ENCODE measurements at regions not wholly inside any gene's neighbourhood (a gene's known extent, or its start where the extent isn't known, plus 50 kb on each side); places are given as distances from the start of the nearest gene placed in this dataset.

- Histone ChIP-seq H3K9me3 (ENCODE audit: low read depth, low read length, poor library complexity, severe bottlenecking) (no peaks in the 10 kb centered on the region), H3K36me3 (ENCODE audit: insufficient read depth, low read length, poor library complexity, severe bottlenecking) (no peaks in the 10 kb centered on the region), H3K27ac (ENCODE audit: low read depth, low read length, poor library complexity, severe bottlenecking) (no peak overlapping the region), H3K4me1 (ENCODE audit: insufficient read depth, low read length, poor library complexity, severe bottlenecking) (no peaks in the 10 kb centered on the region), H3K27me3 (replicated peaks; ENCODE audit: insufficient read depth, low read depth, low read length, poor library complexity) (no peaks in the 10 kb centered on the region), H3K4me3 (ENCODE audit: low read depth, low read length, poor library complexity, severe bottlenecking) (no peak overlapping the region)
- DNase-seq (ENCODE audit: low spot score) = no peak
- TF ChIP-seq CTCF (conservative IDR thresholded peaks at IDR 0.05; ENCODE audit: low read depth, low read length) (no peak), EZH2 (IDR thresholded peaks at IDR 0.05; ENCODE audit: borderline replicate concordance, low read depth, low read length, poor library complexity, severe bottlenecking) (no peak)
- ChIA-PET CTCF (no interaction called here), POLR2A (ENCODE audit: low non-redundant PET) (no interaction called here)
- no TSS peak for BruUV-seq (replicated peaks)
- intact Hi-C loops (cut with micrococcal nuclease; ENCODE audit: unreplicated experiment) = no loop called here
Measured at GRCh38 chr12:85504624-85505023, 224.6 kb downstream of the ALX1 start.

GRCh38 chr12:85507456-85507855 is 227.4 kb downstream of the ALX1 start:
- intact Hi-C loops (cut with micrococcal nuclease; ENCODE audit: unreplicated experiment) = no loop called here
- no peak overlapping the region for H3K27ac ChIP-seq (ENCODE audit: low read depth, low read length, poor library complexity, severe bottlenecking)
- POLR2A ChIA-PET (ENCODE audit: low non-redundant PET) = no interaction called here
- H3K9me3 ChIP-seq (ENCODE audit: low read depth, low read length, poor library complexity, severe bottlenecking) = no peaks in the 10 kb centered on the region
- H3K36me3 ChIP-seq (ENCODE audit: insufficient read depth, low read length, poor library complexity, severe bottlenecking) = no peaks in the 10 kb centered on the region
- CTCF ChIA-PET = no interaction called here
- no peak for TF ChIP-seq CTCF (conservative IDR thresholded peaks at IDR 0.05; ENCODE audit: low read depth, low read length)
- TF ChIP-seq EZH2 (IDR thresholded peaks at IDR 0.05; ENCODE audit: borderline replicate concordance, low read depth, low read length, poor library complexity, severe bottlenecking) = no peak
- no TSS peak for BruUV-seq (replicated peaks)
- H3K4me1 ChIP-seq (ENCODE audit: insufficient read depth, low read length, poor library complexity, severe bottlenecking) = no peaks in the 10 kb centered on the region
- no peak for DNase-seq (ENCODE audit: low spot score)
- H3K4me3 ChIP-seq (ENCODE audit: low read depth, low read length, poor library complexity, severe bottlenecking) = no peak overlapping the region
- H3K27me3 ChIP-seq (replicated peaks; ENCODE audit: insufficient read depth, low read depth, low read length, poor library complexity) = no peaks in the 10 kb centered on the region

GRCh38 chr12:85509081-85509856 is 229.2 kb downstream of the ALX1 start:
- no peak overlapping the region for H3K4me3 ChIP-seq (ENCODE audit: low read depth, low read length, poor library complexity, severe bottlenecking)
- no peak for DNase-seq (ENCODE audit: low spot score)
- no peaks in the 10 kb centered on the region for H3K36me3 ChIP-seq (ENCODE audit: insufficient read depth, low read length, poor library complexity, severe bottlenecking)
- H3K4me1 ChIP-seq (ENCODE audit: insufficient read depth, low read length, poor library complexity, severe bottlenecking) = no peaks in the 10 kb centered on the region
- ChIA-PET CTCF (no interaction called here), POLR2A (ENCODE audit: low non-redundant PET) (no interaction called here)
- no TSS peak for BruUV-seq (replicated peaks)
- TF ChIP-seq EZH2 (IDR thresholded peaks at IDR 0.05; ENCODE audit: borderline replicate concordance, low read depth, low read length, poor library complexity, severe bottlenecking) (no peak), CTCF (conservative IDR thresholded peaks at IDR 0.05; ENCODE audit: low read depth, low read length) (no peak)
- no peak overlapping the region for H3K27ac ChIP-seq (ENCODE audit: low read depth, low read length, poor library complexity, severe bottlenecking)
- no peaks in the 10 kb centered on the region for H3K9me3 ChIP-seq (ENCODE audit: low read depth, low read length, poor library complexity, severe bottlenecking)
- intact Hi-C loops (cut with micrococcal nuclease; ENCODE audit: unreplicated experiment) = no loop called here
- no peaks in the 10 kb centered on the region for H3K27me3 ChIP-seq (replicated peaks; ENCODE audit: insufficient read depth, low read depth, low read length, poor library complexity)

All from A673 (cell line).